D721Med (cell line): ENCODE measurements at regions not wholly inside any gene's neighbourhood (a gene's known extent, or its start where the extent isn't known, plus 50 kb on each side); places are given as distances from the start of the nearest gene placed in this dataset.
A peak's percentile ranks its signal among the peaks of the same experiment; 100 is the strongest.

ENCODE experiments used
- DNase-seq: peaks from one replicate; pipeline ENCODE4 v3.0.0; 2011; ENCODE audit warnings: low spot score; ENCODE audit not compliant: insufficient read length
- FAIRE-seq: peaks from 2 replicates; lab custom pipeline; 2011; peaks lifted over from hg19 to GRCh38; lab: Jason Lieb, UNC
- TF ChIP-seq, protein P1 (sequence below): IDR thresholded peaks from 2 replicates; pipeline ENCODE4 v1.5.1; 2012; ENCODE audit warnings: mild to moderate bottlenecking, control low read depth; ENCODE audit not compliant: insufficient read depth; ENCODE audit errors: missing control alignments

DNA sequence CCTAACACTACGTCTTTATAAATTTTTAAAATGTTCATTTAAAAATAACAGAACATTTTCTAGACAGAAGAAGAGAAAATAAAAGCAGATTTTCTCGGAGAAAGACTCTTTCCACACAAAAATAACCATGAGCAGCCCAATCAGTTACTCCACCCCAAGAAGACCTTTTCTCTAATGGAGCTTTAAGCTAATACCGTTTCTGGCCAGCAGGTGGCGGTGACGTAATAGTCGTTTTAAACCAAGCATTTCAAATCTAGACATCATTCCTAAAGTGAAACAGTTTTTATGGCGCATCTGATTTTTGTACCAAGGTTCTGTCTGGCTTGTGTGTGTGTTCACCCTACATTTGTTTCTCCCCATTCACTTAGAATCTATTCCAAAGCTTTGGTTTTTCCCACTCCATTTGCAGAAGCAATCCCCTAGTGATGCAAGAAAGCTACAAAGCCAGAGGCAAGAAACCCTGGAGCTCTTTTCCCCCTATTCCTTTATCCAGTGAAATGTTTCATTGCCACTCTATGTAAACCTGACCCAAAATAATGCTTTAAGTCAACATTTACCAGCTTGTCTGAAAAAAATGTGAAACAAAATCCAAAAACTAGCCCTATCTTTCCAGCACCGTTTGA lies 336.7 kb upstream of the IGF1R start:
- FAIRE-seq (no peak), DNase-seq (no peak)
- TF ChIP-seq, protein P1, sequence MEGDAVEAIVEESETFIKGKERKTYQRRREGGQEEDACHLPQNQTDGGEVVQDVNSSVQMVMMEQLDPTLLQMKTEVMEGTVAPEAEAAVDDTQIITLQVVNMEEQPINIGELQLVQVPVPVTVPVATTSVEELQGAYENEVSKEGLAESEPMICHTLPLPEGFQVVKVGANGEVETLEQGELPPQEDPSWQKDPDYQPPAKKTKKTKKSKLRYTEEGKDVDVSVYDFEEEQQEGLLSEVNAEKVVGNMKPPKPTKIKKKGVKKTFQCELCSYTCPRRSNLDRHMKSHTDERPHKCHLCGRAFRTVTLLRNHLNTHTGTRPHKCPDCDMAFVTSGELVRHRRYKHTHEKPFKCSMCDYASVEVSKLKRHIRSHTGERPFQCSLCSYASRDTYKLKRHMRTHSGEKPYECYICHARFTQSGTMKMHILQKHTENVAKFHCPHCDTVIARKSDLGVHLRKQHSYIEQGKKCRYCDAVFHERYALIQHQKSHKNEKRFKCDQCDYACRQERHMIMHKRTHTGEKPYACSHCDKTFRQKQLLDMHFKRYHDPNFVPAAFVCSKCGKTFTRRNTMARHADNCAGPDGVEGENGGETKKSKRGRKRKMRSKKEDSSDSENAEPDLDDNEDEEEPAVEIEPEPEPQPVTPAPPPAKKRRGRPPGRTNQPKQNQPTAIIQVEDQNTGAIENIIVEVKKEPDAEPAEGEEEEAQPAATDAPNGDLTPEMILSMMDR, result peak; percentile 65

DNA sequence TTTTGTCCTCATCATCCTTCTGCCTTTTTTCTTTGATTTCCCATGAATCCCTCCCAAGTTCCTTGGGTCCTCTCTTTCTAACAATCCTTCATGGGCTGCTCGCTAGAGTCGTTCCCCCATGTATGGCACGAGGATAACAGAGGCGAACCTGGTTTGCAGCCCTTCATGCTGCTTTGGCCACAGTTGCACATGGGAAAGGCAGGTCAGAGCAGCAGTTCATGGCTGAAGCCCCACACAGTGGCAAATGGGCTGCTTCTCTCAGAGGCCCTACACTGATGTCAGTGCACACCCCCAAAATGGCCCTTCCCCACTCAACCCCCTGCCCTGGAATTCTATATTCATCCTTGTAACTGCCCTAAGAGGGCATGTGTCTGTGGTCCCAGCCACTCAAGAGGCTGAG lies 335.4 kb upstream of the IGF1R start:
- DNase-seq (no peak), FAIRE-seq (no peak)
- TF ChIP-seq, protein P1, result no peak

DNA sequence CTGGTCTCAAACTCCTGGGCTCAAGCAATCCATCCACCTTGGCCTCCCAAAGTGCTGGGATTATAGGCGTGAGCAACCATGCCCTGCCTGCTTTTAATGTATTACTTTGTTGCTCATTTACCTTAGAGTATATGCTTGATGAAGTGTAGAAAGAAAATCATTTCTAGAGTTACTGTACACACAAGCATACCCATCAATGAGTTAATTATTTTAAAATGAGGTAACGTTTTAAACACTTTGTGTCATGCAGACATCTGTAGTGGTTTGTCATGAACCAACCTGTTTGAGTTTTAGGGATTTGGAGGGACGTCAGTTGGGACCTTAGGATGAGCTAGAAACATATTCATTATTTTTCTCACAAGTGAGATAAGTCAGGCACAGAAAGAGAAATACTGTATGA lies 332.4 kb upstream of the IGF1R start:
- FAIRE-seq, result no peak
- TF ChIP-seq, protein P1, result no peak

DNA sequence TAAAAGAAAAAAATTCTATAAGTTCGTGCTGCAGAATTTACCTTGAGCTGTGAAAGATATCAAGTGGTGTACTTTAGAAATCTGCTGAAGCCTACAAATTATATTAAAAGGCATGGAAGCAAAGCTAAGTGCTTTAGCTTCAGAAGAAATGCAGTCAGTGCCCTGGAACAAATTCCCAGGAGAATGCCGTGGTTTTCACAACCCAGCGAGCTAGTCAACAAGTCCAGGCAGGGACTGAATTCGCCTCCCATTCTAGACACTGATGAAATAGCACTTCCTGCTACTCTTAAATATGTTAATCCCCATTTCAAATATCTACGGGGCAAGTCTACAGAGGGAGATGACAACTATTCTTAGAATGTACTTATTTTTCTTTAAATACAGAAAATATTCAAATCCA lies 326.4 kb upstream of the IGF1R start:
- FAIRE-seq, result no peak
- DNase-seq, result no peak
- TF ChIP-seq, protein P1, result no peak

More for the DNA sequence above, 332.4 kb upstream of the IGF1R start:
- no peak for DNase-seq

DNA sequence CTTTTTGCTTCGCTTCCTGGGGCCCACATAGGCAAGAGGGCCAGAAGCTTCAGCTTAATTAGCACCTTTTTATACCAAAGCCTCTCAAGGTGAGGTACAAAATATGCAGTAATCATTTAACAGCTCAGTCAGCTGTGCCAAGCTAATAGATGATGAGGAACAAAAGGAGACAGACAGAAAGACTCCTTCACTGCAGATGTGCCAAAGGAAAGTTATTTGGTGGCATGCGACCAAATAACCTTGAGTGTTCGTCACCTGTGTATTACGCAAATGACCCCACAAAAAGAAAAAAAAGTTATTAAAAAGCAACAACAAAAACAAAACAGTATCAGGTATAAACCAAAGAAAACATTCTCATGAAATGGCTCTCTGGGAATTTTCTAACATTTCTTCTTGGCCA lies 325.8 kb upstream of the IGF1R start:
- no peak for DNase-seq
- TF ChIP-seq, protein P1, result no peak
- FAIRE-seq, result no peak

DNA sequence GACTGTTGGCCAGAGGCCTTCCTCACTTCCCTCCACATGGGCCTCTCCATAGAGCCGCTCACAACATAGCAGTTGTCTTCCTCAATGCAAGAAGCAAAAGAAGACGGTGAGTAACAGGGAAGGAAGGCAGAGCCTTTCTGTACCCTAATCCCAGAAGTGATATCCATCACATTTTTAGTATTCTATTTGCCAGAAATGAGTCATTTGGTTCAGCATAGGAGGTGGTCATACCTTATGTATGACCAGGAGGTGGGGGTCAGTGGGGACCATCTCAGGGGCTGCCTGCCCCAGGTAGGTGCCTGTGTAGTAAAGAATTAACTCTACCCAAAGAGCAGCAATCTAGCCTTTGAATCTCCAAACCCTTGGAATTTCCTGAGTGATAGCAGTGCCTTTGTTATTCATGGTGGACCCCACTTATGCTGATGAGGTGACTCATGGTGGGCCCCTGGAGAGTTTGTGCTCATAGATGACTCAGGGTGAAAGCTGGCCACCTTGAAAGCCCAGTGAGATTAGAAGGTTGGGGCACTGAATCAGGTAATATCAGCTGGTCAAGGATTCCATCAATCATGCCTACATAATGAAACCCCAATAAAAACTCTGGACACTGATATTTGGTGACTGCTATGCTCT lies 323.9 kb upstream of the IGF1R start:
- DNase-seq (no peak), FAIRE-seq (no peak)
- TF ChIP-seq, protein P1, result no peak

DNA sequence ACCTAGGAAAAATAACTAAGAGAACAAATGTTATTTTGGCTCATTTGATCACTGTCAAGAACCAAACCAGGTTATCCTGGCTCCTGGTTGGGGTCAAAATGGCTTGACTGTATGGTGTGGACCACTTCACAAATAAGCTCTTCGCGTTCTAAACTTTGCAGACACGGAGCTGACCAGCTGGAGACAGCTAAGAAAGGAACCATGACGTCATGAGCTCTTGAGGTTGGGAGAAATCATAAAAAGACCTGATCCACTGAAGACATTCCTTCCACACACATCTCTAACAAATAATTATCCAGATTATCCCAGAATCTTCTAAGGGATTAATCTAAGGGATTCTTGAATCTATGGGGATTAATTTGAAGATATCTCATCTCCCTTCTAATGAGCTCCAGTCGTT lies 321.5 kb upstream of the IGF1R start:
- DNase-seq, result no peak
- no peak for FAIRE-seq
- TF ChIP-seq, protein P1, result no peak
